CD8-positive, alpha-beta memory T cell (primary cell): ENCODE measurements at regions not wholly inside any gene's neighbourhood (a gene's known extent, or its start where the extent isn't known, plus 50 kb on each side); places are given as distances from the start of the nearest gene placed in this dataset.

Source experiments
- CTCF ChIA-PET: fragments of 350-600 bp; sonication (Branson Sonifier 250); formaldehyde crosslinking; loops from one replicate; lab custom pipeline; 2021; ENCODE audit warnings: antibody characterized with exemption; lab: Charles Lee
- POLR2A ChIA-PET: fragments of 350-600 bp; sonication (Branson Sonifier 250); formaldehyde crosslinking; loops from one replicate; lab custom pipeline; 2021; ENCODE audit warnings: antibody characterized with exemption; lab: Charles Lee
- DNase-seq, 5 donors: peaks; one replicate each; pipeline versions ENCODE4 v3.0.0 to v3.0.0-alpha.2; 2020 to 2022; ENCODE audit warnings: mixed read lengths in 1 of 5
- H3K27ac ChIP-seq: one replicate; pipeline ENCODE4 v1.7.0; 2013; ENCODE audit warnings: low read depth, mild to moderate bottlenecking, low read length, moderate library complexity
- H3K27me3 ChIP-seq: 2 replicates; pipeline ENCODE4 v1.7.0; 2013; ENCODE audit warnings: low read length, mild to moderate bottlenecking; ENCODE audit not compliant: insufficient read depth, poor library complexity, severe bottlenecking
- H3K36me3 ChIP-seq: 2 replicates; pipeline ENCODE4 v1.7.0; 2013; ENCODE audit warnings: mild to moderate bottlenecking, low read length, moderate library complexity; ENCODE audit not compliant: insufficient read depth
- H3K4me1 ChIP-seq: 2 replicates; pipeline ENCODE4 v1.7.0; 2013; ENCODE audit warnings: mild to moderate bottlenecking, low read length, moderate library complexity; ENCODE audit not compliant: insufficient read depth
- H3K4me3 ChIP-seq: 2 replicates; pipeline ENCODE4 v1.7.0; 2013; ENCODE audit warnings: mild to moderate bottlenecking, low read length
- H3K9me3 ChIP-seq: 2 replicates; pipeline ENCODE4 v1.7.0; 2013; ENCODE audit warnings: mild to moderate bottlenecking, low read length
- H3K27ac Mint-ChIP-seq, 8 donors: one replicate each; pipeline ENCODE4 v1.8.0; 2020 to 2021; ENCODE audit warnings: mixed read lengths in 8 of 8, mild to moderate bottlenecking in 6 of 8, inconsistent platforms in 3 of 8, moderate library complexity in 3 of 8
- H3K27me3 Mint-ChIP-seq, 2 donors: one replicate each; pipeline ENCODE4 v1.8.0; 2020 to 2021; ENCODE audit warnings: mixed read lengths in 2 of 2, mild to moderate bottlenecking in 1 of 2, moderate library complexity in 1 of 2
- H3K36me3 Mint-ChIP-seq, 3 donors: one replicate each; pipeline ENCODE4 v1.8.0; 2020 to 2021; ENCODE audit warnings: mixed read lengths in 3 of 3, inconsistent platforms in 1 of 3, mild to moderate bottlenecking in 1 of 3
- H3K4me1 Mint-ChIP-seq, 3 donors: one replicate each; pipeline ENCODE4 v1.8.0; 2020 to 2021; ENCODE audit warnings: mixed read lengths in 3 of 3, inconsistent platforms in 1 of 3, mild to moderate bottlenecking in 1 of 3
- H3K4me3 Mint-ChIP-seq, 7 donors: one replicate each; pipeline ENCODE4 v1.8.0; 2020 to 2021; ENCODE audit warnings: mixed read lengths in 7 of 7, mild to moderate bottlenecking in 6 of 7, moderate library complexity in 4 of 7, inconsistent platforms in 2 of 7
- H3K9me3 Mint-ChIP-seq, 5 donors: one replicate each; pipeline ENCODE4 v1.8.0; 2020 to 2022; ENCODE audit warnings: mixed read lengths in 5 of 5, mild to moderate bottlenecking in 3 of 5, moderate library complexity in 2 of 5, inconsistent platforms in 1 of 5

DNA sequence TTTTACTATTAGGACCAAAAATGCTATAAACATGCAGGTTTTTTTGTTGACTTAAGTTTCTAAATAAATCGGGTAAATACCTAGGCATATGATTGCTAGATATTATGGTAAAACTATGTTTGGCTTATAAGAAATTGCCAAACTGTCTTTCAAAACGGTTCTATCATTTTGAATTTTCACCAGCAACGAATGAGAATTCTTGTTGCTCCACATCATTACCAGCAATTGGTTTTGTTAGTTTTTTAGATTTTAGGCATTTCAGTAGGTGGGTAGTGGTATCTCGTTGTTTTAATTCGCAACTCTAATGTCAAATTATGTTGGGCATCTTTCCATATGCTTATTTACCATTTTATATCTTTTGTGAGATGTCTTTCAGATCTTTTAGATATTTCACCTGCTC is 510.2 kb downstream of the JRKL start:
- ChIA-PET POLR2A (no interaction called here), CTCF (no interaction called here)
- Histone ChIP-seq H3K27ac (no peak overlapping the region), H3K4me1 (no peaks in the 10 kb centered on the region), H3K9me3 (no peaks in the 10 kb centered on the region), H3K27me3 (no peaks in the 10 kb centered on the region), H3K4me3 (no peak overlapping the region), H3K36me3 (no peaks in the 10 kb centered on the region)
- no peak for DNase-seq
- H3K36me3 Mint-ChIP-seq: no peaks in the 10 kb centered on the region
- H3K27ac Mint-ChIP-seq: no peak overlapping the region
- no peak overlapping the region for H3K4me3 Mint-ChIP-seq
- no peaks in the 10 kb centered on the region for H3K27me3 Mint-ChIP-seq
- no peaks in the 10 kb centered on the region for H3K4me1 Mint-ChIP-seq
- peaks cover 0 to 43% (median 7%) of the 10 kb centered on the region in 5 donors for H3K9me3 Mint-ChIP-seq

DNA sequence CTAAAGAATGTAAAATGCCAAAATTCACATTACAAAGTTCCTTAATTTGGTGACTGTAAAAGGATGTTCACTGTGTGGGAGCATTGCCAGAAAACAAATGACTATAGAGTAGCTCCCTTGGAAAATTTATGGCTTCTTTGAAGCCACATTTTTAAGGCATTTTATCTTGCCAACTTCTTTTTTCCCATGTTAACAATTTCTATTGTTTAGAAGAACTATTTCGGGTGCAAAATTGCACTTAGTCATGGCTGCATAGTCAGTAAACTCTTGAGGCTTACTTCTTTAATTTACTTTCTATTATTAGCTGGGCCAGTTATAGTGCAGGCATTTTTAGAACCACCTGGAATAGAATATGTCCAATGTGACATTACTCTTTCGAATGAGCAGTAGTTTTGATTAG is 515.3 kb downstream of the JRKL start:
- ChIA-PET POLR2A (no interaction called here), CTCF (no interaction called here)
- Histone ChIP-seq H3K4me3 (no peak overlapping the region), H3K27ac (no peak overlapping the region), H3K36me3 (no peaks in the 10 kb centered on the region), H3K27me3 (no peaks in the 10 kb centered on the region), H3K4me1 (no peaks in the 10 kb centered on the region), H3K9me3 (no peaks in the 10 kb centered on the region)
- peaks cover 0 to 19% (median 5%) of the 10 kb centered on the region in 5 donors for H3K9me3 Mint-ChIP-seq
- no peak for DNase-seq
- no peaks in the 10 kb centered on the region for H3K4me1 Mint-ChIP-seq
- H3K4me3 Mint-ChIP-seq: no peak overlapping the region
- H3K27me3 Mint-ChIP-seq: no peaks in the 10 kb centered on the region
- H3K36me3 Mint-ChIP-seq: no peaks in the 10 kb centered on the region
- H3K27ac Mint-ChIP-seq: no peak overlapping the region

DNA sequence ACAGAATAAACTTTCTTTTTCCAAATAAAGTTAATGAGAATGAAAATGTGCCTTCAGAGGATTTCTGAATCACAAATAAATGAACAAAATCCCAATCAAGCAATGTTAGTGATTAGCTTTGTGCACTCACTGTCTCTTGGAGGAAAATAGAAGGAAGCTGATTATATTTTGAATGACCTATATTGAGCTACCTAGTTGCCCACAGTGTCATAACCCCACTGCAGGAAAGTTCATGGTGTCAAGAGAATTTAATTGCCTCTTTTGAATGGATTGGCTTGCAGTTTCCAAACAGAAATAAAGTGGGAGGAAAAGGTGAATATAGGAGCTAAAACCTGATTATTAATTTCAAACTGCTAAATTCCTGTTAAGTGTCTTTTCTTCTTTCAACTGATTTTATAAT is 515.9 kb downstream of the JRKL start:
- Histone ChIP-seq H3K36me3 (no peaks in the 10 kb centered on the region), H3K9me3 (no peaks in the 10 kb centered on the region), H3K4me1 (no peaks in the 10 kb centered on the region), H3K27me3 (no peaks in the 10 kb centered on the region), H3K27ac (no peak overlapping the region), H3K4me3 (no peak overlapping the region)
- no peak overlapping the region for H3K4me3 Mint-ChIP-seq
- H3K27ac Mint-ChIP-seq: no peak overlapping the region
- DNase-seq: no peak
- H3K36me3 Mint-ChIP-seq: no peaks in the 10 kb centered on the region
- CTCF ChIA-PET: no interaction called here
- POLR2A ChIA-PET: no interaction called here
- no peaks in the 10 kb centered on the region for H3K27me3 Mint-ChIP-seq
- H3K4me1 Mint-ChIP-seq: no peaks in the 10 kb centered on the region
- peaks cover 0 to 20% (median 9%) of the 10 kb centered on the region in 5 donors for H3K9me3 Mint-ChIP-seq

DNA sequence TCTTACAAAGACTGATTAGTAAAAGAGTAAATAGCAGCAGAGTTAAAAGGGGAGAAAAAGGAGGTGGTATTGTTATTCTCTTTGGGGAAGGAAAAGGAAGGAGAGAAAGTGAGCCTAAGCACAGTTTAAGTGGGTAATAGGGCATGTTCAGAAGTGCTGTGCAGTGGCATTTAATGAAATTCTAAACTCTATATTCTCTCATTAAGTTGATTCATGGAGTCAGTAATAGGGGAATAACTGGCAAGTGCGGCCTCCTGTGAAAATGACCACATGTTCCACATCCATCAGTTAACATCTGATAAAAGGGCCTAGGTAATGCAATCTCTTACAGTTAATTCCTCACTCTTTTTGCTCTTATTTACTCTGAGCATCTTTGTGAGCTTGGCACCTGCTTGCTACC is 516.7 kb downstream of the JRKL start:
- H3K4me3 Mint-ChIP-seq: no peak overlapping the region
- no peaks in the 10 kb centered on the region for H3K27me3 Mint-ChIP-seq
- H3K27me3 ChIP-seq: no peaks in the 10 kb centered on the region
- H3K27ac Mint-ChIP-seq: no peak overlapping the region
- H3K4me1 Mint-ChIP-seq: no peaks in the 10 kb centered on the region
- H3K9me3 Mint-ChIP-seq: peaks cover 0 to 23% (median 9%) of the 10 kb centered on the region in 5 donors
- H3K9me3 ChIP-seq: no peaks in the 10 kb centered on the region
- no peaks in the 10 kb centered on the region for H3K36me3 Mint-ChIP-seq
- DNase-seq: no peak
- H3K4me3 ChIP-seq: no peak overlapping the region
- CTCF ChIA-PET: no interaction called here
- POLR2A ChIA-PET: no interaction called here
- H3K4me1 ChIP-seq: no peaks in the 10 kb centered on the region
- H3K36me3 ChIP-seq: no peaks in the 10 kb centered on the region
- no peak overlapping the region for H3K27ac ChIP-seq

DNA sequence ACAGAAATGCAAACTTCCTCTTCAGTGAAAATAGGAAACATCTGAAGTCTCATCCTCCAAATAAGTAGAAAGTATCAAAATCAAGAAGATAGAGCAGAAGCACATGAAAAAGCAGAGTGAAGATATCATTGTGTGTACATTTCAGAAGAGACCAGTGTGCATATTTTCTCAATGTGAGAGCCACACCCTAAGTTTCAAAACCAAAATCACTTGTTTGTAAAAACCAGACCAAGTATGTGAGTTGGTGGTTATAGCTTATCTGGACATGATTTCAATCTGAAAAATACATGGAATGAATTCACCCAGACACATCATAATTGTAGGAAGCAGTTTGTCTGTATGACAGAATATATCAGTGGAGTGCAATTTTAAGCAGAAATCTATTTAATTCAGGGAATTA is 536.0 kb downstream of the JRKL start:
- H3K4me3 Mint-ChIP-seq: no peak overlapping the region
- Histone ChIP-seq H3K27me3 (no peaks in the 10 kb centered on the region), H3K4me3 (no peak overlapping the region), H3K4me1 (no peaks in the 10 kb centered on the region), H3K27ac (no peak overlapping the region), H3K36me3 (no peaks in the 10 kb centered on the region), H3K9me3 (no peaks in the 10 kb centered on the region)
- peaks cover 0 to 17% (median 2%) of the 10 kb centered on the region in 5 donors for H3K9me3 Mint-ChIP-seq
- H3K4me1 Mint-ChIP-seq: no peaks in the 10 kb centered on the region
- ChIA-PET POLR2A (no interaction called here), CTCF (no interaction called here)
- no peak for DNase-seq
- H3K27me3 Mint-ChIP-seq: no peaks in the 10 kb centered on the region
- H3K36me3 Mint-ChIP-seq: no peaks in the 10 kb centered on the region
- no peak overlapping the region for H3K27ac Mint-ChIP-seq

DNA sequence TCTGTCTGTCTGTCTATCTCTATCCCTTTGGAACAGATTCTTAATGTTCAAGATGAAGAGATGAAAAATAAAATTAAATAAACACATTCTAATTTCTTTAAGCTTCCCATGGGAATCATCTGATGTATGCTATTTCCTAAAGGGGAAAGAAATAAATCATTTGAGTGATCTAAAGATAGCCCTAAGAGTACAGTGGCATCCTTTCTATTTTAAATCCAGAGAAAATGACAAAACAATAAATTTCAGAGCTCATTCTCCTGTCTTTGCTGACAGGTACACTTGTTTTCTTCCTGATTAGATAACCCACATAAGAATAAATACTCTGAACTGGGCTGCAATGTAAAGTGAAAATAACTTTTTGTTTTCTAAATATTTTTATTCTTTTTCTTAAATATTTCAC is 550.4 kb downstream of the JRKL start:
- Mint-ChIP-seq H3K36me3 (no peaks in the 10 kb centered on the region), H3K4me1 (no peaks in the 10 kb centered on the region)

DNA sequence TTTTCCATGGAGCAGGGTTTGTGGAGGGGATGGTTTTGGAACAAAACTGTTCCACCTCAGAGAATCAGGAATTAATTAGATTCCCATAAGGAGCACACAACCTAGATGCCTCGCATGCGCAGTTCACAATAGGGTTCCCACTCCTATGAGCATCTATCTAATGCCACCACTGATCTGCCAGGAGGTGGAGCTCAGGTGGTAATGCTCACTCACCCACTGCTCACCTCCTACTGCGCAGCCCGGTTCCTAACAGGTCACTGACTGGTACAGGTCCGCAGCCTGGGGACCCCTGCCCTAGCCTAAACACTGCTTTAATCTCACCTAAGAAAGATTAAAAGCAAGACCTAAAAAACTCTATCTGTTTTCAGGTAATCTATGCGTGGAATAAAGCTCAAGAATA is 553.0 kb downstream of the JRKL start:
- Mint-ChIP-seq H3K4me1 (no peaks in the 10 kb centered on the region), H3K27ac (no peak overlapping the region), H3K27me3 (no peaks in the 10 kb centered on the region), H3K36me3 (no peaks in the 10 kb centered on the region), H3K4me3 (no peak overlapping the region), H3K9me3 (peaks cover 0 to 14% (median 3%) of the 10 kb centered on the region in 5 donors)
- Histone ChIP-seq H3K36me3 (no peaks in the 10 kb centered on the region), H3K4me1 (no peaks in the 10 kb centered on the region), H3K9me3 (no peaks in the 10 kb centered on the region), H3K4me3 (no peak overlapping the region), H3K27ac (no peak overlapping the region), H3K27me3 (no peaks in the 10 kb centered on the region)
- ChIA-PET POLR2A (no interaction called here), CTCF (no interaction called here)
- DNase-seq: no peak

More for the DNA sequence above, 550.4 kb downstream of the JRKL start:
- Histone ChIP-seq H3K4me3 (no peak overlapping the region), H3K4me1 (no peaks in the 10 kb centered on the region), H3K27me3 (no peaks in the 10 kb centered on the region), H3K27ac (no peak overlapping the region), H3K36me3 (no peaks in the 10 kb centered on the region), H3K9me3 (no peaks in the 10 kb centered on the region)
- CTCF ChIA-PET: no interaction called here
- no peak for DNase-seq
- POLR2A ChIA-PET: no interaction called here
- Mint-ChIP-seq H3K27ac (no peak overlapping the region), H3K27me3 (no peaks in the 10 kb centered on the region), H3K4me3 (no peak overlapping the region), H3K9me3 (peaks cover 0 to 20% (median 5%) of the 10 kb centered on the region in 5 donors)

DNA sequence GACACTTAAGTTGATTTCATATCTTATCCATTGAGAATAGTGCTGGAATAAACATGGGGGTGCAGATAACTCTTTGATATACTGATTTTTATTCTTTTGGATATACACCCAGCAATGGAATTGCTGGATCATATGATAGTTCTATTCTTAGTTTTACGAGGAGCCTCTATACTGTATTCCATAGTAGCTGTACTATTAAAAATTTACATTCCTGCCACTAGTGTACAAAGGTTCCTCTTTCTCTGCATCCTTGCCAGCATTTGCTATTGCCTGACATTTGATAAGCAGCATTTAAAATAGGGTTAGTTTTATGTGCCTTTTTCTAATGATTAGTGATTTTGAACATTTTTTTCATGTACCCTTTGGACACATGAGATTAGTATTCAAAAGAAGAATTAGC is 554.2 kb downstream of the JRKL start:
- Histone ChIP-seq H3K4me3 (no peak overlapping the region), H3K9me3 (no peaks in the 10 kb centered on the region), H3K27ac (no peak overlapping the region), H3K36me3 (no peaks in the 10 kb centered on the region), H3K4me1 (no peaks in the 10 kb centered on the region), H3K27me3 (no peaks in the 10 kb centered on the region)
- Mint-ChIP-seq H3K27me3 (no peaks in the 10 kb centered on the region), H3K36me3 (no peaks in the 10 kb centered on the region), H3K27ac (no peak overlapping the region), H3K4me3 (no peak overlapping the region), H3K9me3 (peaks cover 0 to 13% (median 3%) of the 10 kb centered on the region in 5 donors), H3K4me1 (no peaks in the 10 kb centered on the region)
- DNase-seq: no peak
- CTCF ChIA-PET: interaction anchor here (0.7 kb wide), 1 partner anchor 480 kb away, joined by 3 read pairs; no protein-coding TSS in a partner anchor
- POLR2A ChIA-PET: no interaction called here

DNA sequence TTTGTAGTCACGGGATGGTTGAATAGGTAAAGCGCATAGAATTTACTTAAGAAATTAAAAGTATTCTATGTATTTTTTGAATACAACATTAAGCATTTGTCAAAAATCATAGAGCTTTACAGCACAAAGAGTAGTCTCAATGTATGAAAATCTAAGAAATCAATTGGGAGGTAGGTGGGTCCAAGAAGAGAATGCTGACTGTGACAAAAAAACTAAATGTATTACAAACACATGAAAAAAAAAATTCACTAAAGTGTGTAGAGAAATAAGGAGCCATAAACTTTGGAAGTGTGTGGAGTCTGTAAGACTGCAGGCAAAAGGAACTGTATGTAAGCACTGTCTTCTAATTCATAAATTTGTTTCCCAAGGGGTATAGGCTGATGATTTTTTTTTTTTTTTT is 558.3 kb downstream of the JRKL start:
- POLR2A ChIA-PET: no interaction called here

More for the DNA sequence above, 558.3 kb downstream of the JRKL start:
- H3K4me3 ChIP-seq: no peak overlapping the region
- no peaks in the 10 kb centered on the region for H3K27me3 Mint-ChIP-seq
- H3K9me3 Mint-ChIP-seq: peaks cover 2 to 21% (median 6%) of the 10 kb centered on the region in 5 donors
- H3K36me3 Mint-ChIP-seq: no peaks in the 10 kb centered on the region
- no peak overlapping the region for H3K27ac ChIP-seq
- H3K27ac Mint-ChIP-seq: no peak overlapping the region
- H3K4me3 Mint-ChIP-seq: no peak overlapping the region
- CTCF ChIA-PET: no interaction called here
- no peaks in the 10 kb centered on the region for H3K9me3 ChIP-seq
- DNase-seq: no peak
- H3K4me1 ChIP-seq: no peaks in the 10 kb centered on the region
- no peaks in the 10 kb centered on the region for H3K4me1 Mint-ChIP-seq
- H3K36me3 ChIP-seq: no peaks in the 10 kb centered on the region
- H3K27me3 ChIP-seq: no peaks in the 10 kb centered on the region
